GM21360 (cell line): ENCODE measurements at regions not wholly inside any gene's neighbourhood (a gene's known extent, or its start where the extent isn't known, plus 50 kb on each side); places are given as distances from the start of the nearest gene placed in this dataset.

Experiments
- ATAC-seq: cut with Tn5 transposase; IDR thresholded peaks from one replicate; pipeline ENCODE4 v1.9.1; 2021; ENCODE audit warnings: mild to moderate bottlenecking, moderate library complexity; ENCODE audit not compliant: unreplicated experiment

GRCh38 chr2:226338825-226339224 is 460.8 kb downstream of the IRS1 start:
- no peak for ATAC-seq

GRCh38 chr2:226337941-226338600 is 461.5 kb downstream of the IRS1 start:
- ATAC-seq, result no peak

GRCh38 chr2:226336283-226336682 is 463.3 kb downstream of the IRS1 start:
- peak; percentile 50 for ATAC-seq

GRCh38 chr2:226334981-226335720 is 464.5 kb downstream of the IRS1 start:
- peak; percentile 81 for ATAC-seq

GRCh38 chr2:226333388-226333787 is 466.2 kb downstream of the IRS1 start:
- ATAC-seq, result no peak

GRCh38 chr2:226330206-226330605 is 469.4 kb downstream of the IRS1 start:
- ATAC-seq, result no peak

DNA sequence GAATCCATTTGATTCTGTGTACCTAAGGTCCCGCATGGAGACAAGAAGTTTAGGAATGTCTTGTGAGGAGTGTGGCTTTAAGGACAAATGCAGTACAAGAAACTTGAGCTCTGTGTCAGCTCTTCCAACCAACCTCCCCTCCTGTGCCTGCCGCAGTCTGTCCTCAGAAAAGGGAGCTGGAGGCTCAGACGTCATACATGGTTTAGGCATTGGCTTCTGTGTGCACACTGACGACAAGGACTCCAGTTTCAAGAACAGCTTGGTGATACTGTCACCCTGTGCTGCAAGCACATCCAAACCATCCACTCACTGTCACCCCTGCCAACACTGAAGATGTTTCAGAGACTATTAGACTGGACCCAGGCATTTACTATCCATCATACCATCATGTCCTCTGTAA is 470.4 kb downstream of the IRS1 start:
- no peak for ATAC-seq

- no peak for ATAC-seq
These were observed 471.8 kb downstream of the IRS1 start for GRCh38 chr2:226327830-226328229.

DNA sequence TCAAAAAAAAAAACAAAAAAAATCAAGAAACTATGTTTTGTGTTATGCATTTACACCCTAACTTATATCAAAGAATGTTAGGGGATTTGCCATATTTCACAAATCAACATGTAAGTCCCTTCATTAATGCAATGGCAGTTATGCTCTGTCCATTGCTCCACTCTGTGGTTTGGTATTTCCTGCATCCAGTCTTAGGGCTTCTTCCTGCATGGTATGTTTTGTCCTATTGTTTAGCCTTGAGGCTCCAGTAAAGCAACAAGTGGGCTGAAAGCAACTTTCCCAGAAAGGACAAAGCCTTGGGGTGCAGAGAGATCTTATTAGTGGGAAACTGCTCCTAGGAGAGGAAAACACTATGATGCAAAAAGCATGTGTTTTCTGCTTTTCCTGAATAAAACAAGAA is 474.1 kb downstream of the IRS1 start:
- ATAC-seq, result no peak

- ATAC-seq, result no peak
These were observed 479.3 kb downstream of the IRS1 start for GRCh38 chr2:226320076-226320948.

- ATAC-seq, result no peak
These were observed 481.6 kb downstream of the IRS1 start for GRCh38 chr2:226317970-226318369.

GRCh38 chr2:226313060-226313459 is 486.6 kb downstream of the IRS1 start:
- no peak for ATAC-seq

DNA sequence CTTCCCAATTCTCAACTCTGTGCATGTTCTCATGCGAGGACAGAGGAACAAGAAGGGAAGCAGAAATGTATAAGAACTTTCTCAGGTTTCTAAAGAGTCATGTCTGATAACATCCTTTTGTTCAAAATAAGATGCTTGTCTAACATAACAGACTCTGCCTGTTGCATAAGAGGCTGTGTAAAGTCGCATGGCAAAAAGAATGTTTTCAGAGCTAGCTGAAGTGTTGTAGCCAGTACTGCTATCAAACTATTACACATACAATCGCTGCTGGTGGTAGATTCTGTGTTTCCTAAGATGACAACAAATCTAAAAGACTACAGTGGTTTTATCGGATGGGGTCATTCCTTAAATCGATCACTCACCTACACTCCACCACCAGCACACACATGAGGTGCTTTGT is 487.5 kb downstream of the IRS1 start:
- no peak for ATAC-seq

DNA sequence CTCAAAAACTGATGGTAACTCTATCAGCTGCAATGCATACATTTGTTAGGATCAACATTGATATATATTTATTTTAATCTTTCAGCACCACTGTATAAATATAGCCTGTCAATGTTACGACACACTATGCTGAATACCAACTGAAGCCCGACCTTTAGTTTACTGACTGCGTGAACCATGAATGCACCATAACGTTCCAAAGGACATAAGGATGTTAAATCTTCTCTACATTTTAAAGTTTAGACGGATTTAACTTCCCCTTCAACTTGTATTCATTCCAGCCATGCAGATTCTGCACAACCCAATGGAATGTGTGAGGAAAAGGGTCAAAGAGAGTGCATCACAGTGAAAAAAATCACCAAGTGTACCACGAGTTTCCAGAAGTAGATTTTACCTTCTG is 489.5 kb downstream of the IRS1 start:
- ATAC-seq, result no peak

- ATAC-seq, result no peak
These were observed 490.6 kb downstream of the IRS1 start for GRCh38 chr2:226308986-226309385.

- ATAC-seq, result no peak
These were observed 491.3 kb downstream of the IRS1 start for GRCh38 chr2:226308323-226308680.

DNA sequence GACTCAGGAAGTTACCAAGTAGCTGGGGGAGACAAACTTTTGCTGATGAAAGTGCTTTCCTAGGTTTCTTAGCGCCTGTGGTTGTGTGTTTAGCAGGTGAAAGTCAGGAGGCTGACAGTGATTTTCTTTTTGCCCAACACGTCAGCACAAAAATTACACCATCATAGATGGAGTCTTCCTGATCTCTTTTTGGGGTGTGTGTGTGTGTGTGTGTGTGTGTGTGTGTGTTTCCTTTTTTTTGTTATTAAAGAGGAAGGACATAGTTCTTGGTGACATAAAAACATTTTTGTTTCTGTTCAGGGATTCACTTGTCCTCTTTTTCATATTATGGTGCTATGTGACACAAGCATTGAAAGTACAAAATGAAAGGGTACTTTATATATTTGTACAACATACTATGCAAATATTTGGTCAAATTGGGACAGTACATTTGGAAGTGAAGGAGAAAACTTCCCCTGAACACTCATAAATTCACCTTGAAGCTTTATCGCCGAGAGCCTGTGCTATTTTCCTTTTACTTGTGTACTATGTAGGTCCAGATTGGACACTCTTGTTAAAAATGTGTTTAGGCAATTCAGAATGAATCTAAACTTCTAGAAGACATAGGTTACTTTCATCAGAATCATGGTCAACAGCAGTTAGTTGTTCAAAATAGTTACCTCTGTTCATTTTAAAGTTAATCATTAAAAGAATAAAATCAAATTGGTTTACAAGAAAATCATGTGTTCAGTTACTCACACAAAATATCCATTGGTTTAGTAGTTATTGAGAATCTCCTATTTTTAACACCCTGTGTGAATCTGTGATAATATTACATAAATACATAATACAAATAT is 491.9 kb downstream of the IRS1 start:
- ATAC-seq, result no peak

DNA sequence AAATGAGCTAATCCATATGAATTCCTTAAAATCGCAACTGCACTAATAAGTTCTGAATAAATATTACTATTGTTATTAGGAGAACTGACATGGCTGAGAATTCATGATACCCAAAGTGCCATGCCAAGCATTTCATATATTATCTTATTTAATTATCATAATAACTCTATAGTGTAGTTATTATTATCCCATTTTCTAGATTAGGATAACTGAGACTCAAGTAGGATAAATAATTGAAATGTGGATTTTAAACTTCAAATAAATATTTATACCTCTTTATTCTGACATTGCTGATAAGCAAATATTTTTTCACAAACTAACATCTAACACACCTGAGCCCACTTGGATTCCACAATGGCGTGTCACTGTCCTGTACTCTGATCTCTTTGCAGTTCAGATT is 492.7 kb downstream of the IRS1 start:
- no peak for ATAC-seq

DNA sequence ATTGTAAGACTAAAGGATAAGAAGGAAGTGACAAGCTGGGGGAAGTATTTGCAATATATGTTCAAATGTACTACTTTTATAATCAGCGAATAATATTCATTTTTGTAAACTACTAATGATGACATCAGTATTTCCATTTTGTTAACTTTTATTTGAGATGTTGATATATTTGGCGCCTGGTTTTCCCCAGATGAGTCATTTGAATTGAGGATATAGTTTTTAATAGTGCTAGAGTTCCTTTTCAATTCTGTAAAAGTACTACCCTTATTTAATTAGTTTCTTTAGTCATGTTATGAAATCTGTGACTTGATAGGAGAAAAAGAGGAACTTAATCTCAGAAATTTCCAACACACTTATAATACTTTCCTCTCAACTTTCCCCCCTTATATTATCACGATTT is 495.3 kb downstream of the IRS1 start:
- no peak for ATAC-seq

DNA sequence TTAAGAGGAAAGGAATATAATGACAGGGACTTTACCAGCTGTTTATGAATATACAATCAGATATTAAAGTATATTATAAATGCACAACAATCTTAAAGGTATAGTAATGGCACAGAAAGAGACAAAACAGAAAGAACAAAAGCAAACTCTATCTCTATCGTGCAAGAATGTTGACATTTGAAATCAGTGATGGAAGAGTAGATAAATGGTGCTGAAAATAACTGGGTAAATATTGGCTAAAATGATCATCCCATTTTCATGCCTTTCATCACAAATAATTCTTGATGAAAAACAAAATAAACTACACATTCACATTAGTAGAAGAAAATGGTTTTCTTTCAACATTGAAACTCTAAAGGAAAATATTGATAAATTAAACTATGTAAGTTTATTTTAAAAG is 495.9 kb downstream of the IRS1 start:
- ATAC-seq, result no peak
